ENCODE measurements at regions not wholly inside any gene's neighbourhood (a gene's known extent, or its start where the extent isn't known, plus 50 kb on each side); places are given as distances from the start of the nearest gene placed in this dataset.
A peak's percentile ranks its signal among the peaks of the same experiment; 100 is the strongest.

DNA sequence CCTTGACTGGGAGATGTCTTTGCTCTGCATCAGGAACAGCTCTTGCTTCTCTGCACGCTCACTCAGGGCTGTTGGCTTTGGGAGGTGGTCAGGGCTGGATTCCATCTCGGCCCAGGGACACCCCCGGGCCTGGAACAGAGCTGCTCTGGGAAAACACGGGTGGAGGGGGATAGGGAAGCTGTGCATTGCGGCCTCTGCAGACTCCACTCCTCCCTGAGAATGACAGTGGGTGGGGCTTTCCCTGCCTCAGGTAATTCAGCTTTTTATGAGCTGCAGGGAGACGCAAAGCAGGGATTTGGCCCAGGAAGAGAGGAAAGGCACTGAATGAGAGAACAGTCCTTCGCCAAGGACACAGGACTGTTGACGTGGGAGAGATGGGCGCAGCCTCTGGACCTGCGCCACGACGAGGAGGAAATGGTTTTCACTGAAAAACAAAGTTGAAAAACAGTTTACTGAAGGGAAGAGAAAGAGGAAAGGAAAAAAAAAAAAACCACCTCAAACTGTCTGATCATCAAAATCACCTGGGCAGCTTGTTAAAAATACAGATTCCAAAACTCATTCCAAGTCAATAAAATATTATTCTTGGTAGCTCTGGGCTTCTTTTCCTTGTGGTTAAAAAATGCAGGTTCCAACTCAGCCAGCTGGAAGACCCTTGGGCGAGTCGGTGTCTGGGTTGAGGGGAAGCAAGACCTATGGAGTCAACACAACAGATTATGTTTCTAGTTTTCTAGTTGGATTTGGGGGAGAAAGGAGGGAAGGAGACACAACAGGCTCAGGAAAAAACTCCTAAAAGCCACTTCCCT lies 194.0 kb downstream of the ZFP36L2 start:
- intact Hi-C loops (cut with DNase I) = no loop called here
- H3K4me3 ChIP-seq = no peak overlapping the region
- peak; percentile 70 to 94 (median 92) for ATAC-seq

DNA sequence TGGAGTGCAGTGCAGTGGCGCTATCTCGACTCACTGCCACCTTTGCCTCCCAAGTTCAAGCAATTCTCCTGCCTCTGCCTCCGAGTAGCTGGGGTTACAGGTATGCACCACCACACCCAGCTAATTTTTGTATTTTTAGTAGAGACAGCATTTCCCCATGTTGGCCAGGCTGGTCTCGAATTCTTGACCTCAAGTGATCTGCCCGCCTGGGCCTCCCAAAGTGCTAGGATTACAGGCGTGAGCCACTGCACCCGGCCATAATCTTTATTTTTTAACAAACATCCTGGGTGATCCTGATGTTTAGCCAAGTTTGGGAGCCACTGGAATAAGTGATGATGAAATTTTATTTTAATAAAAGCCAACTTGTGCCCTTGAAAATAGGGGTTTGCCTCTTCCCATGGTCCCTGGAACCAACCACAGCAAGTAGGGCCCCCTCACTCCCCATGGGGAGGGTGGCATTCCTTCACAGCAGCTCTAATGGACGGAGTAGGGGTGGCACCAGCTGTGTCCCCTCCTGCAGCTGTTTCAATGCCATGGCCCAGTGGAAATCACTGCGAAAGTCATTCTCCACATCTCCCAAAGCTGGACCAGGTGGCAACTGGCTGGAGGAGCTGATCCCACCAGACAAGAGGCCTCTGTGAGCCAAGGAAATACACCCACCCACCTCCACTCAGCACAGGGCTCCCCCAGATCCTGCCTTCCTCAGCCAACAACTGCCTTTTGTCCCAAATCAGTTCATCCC lies 194.8 kb downstream of the ZFP36L2 start:
- DNase-seq (no peak), FAIRE-seq (no peak), ATAC-seq (peak in 1 of 4 donors; percentile 13)
- TF ChIP-seq, protein P1, sequence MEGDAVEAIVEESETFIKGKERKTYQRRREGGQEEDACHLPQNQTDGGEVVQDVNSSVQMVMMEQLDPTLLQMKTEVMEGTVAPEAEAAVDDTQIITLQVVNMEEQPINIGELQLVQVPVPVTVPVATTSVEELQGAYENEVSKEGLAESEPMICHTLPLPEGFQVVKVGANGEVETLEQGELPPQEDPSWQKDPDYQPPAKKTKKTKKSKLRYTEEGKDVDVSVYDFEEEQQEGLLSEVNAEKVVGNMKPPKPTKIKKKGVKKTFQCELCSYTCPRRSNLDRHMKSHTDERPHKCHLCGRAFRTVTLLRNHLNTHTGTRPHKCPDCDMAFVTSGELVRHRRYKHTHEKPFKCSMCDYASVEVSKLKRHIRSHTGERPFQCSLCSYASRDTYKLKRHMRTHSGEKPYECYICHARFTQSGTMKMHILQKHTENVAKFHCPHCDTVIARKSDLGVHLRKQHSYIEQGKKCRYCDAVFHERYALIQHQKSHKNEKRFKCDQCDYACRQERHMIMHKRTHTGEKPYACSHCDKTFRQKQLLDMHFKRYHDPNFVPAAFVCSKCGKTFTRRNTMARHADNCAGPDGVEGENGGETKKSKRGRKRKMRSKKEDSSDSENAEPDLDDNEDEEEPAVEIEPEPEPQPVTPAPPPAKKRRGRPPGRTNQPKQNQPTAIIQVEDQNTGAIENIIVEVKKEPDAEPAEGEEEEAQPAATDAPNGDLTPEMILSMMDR (IDR thresholded peaks at IDR 0.05) = no peak
- peak overlapping the region; percentile 55 to 84 (median 60) for H3K27ac ChIP-seq
- intact Hi-C loops (cut with DNase I) = no loop called here
- H3K9me3 ChIP-seq = no peaks in the 10 kb centered on the region
- no peaks in the 10 kb centered on the region for H3K36me3 ChIP-seq
- no peak overlapping the region for H3K4me3 ChIP-seq
- peaks cover 0 to 15% (median 11%) of the 10 kb centered on the region in 3 donors for H3K4me1 ChIP-seq
- no peaks in the 10 kb centered on the region for H3K27me3 ChIP-seq
- 74 to 78% methylated on average over 9 of the region's 9 CpGs for WGBS, 2 donors

More for the DNA sequence above, 194.0 kb downstream of the ZFP36L2 start:
- DNase-seq (peak in 4 of 6 donors; percentile 59 to 71 (median 69)), FAIRE-seq (peak; percentile 29)
- 33 to 36% methylated on average over 14 of the region's 14 CpGs for WGBS, 2 donors
- no peaks in the 10 kb centered on the region for H3K9me3 ChIP-seq
- no peaks in the 10 kb centered on the region for H3K27me3 ChIP-seq
- no peaks in the 10 kb centered on the region for H3K36me3 ChIP-seq
- H3K27ac ChIP-seq = peak overlapping the region; percentile 55 to 84 (median 60)
- peaks cover 0 to 15% (median 11%) of the 10 kb centered on the region in 3 donors for H3K4me1 ChIP-seq
- TF ChIP-seq, protein P1 (IDR thresholded peaks at IDR 0.05) = no peak

DNA sequence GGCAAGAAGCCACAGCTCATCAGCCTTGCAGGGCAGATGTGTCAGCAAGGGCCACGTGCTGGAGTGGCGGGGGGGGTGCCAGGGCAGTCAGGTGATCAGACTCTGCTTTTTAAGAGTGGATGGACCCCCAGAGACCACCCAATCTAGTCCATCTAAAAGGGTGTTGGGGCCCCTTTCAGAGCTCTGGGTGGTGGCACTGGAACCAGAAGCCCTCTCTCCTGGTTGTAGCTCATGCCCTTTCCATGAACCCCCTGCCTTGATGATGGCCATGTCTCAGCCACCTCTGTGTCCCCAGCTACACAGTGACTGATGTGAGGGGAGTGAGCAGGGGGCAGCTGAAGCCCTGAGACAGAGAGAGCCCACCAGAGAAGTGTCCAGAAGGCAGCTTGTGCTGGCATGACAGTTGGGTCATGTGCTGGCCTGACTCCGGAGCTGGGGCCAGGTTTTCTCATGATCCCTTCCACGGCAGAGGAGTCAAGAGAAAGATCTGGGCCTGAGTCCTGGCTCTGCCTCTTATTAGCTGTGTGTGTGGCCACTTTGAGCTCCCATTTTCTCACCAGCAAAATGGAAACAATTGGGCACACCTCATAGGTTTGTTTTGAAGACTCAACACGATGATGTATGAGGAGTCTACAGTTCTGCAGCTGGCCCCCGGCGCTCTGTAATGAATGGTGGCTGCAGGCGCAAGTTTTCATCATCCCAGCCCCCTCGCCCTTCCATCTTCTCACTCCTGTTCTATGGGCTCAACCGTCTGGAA lies 195.7 kb downstream of the ZFP36L2 start:
- ATAC-seq (no peak), DNase-seq (no peak), FAIRE-seq (no peak)
- no peaks in the 10 kb centered on the region for H3K27me3 ChIP-seq
- no peak overlapping the region for H3K4me3 ChIP-seq
- no peaks in the 10 kb centered on the region for H3K36me3 ChIP-seq
- intact Hi-C loops (cut with DNase I) = no loop called here
- H3K4me1 ChIP-seq = peaks cover 0 to 18% (median 15%) of the 10 kb centered on the region in 3 donors
- no peak overlapping the region for H3K27ac ChIP-seq
- WGBS, 2 donors = 90 to 94% methylated on average over 10 of the region's 10 CpGs
- no peaks in the 10 kb centered on the region for H3K9me3 ChIP-seq
- TF ChIP-seq, protein P1 (IDR thresholded peaks at IDR 0.05) = no peak

DNA sequence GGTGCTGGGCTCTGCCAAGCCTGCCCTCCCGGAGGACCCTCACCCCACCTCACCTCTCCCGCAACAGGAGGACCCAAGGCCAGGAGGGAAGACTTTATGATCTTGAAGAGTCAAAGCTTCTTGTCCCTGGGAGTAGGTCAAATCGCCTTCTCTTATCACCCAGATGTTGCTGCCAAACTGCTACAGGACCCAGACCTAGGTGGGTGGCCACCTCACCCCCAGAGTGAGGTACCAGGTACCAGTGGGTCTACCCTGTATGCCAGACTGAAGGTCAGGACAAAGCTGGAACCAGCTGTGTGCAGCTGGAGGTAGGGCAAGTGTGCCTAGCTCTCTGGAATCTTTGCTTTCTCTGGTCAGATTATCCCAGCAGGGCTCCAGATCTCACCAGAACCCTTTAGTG lies 197.2 kb downstream of the ZFP36L2 start:
- Histone ChIP-seq H3K9me3 (no peaks in the 10 kb centered on the region), H3K27me3 (no peaks in the 10 kb centered on the region), H3K36me3 (no peaks in the 10 kb centered on the region), H3K4me3 (no peak overlapping the region), H3K4me1 (peaks cover 7 to 31% (median 28%) of the 10 kb centered on the region in 3 donors), H3K27ac (no peak overlapping the region)
- TF ChIP-seq, protein P1 (IDR thresholded peaks at IDR 0.05) = no peak
- no peak for DNase-seq
- intact Hi-C loops (cut with DNase I) = no loop called here
- ATAC-seq = no peak
- WGBS, 2 donors = 71 to 73% methylated on average over 3 of the region's 3 CpGs
- FAIRE-seq = no peak

Data from pancreas (tissue), 10 donors.